GM23338 (cell line): ENCODE measurements at regions not wholly inside any gene's neighbourhood (a gene's known extent, or its start where the extent isn't known, plus 50 kb on each side); places are given as distances from the start of the nearest gene placed in this dataset.
A peak's percentile ranks its signal among the peaks of the same experiment; 100 is the strongest.

Source experiments
- ATAC-seq: fragments of 200-7000 bp; cut with Tn5 transposase; 3 replicates; pipeline ENCODE4 v1.9.1; 2020
- DNase-seq: peaks from one replicate; pipeline ENCODE4 v3.0.0-alpha.2; 2015; ENCODE audit warnings: low spot score
- H2AFZ ChIP-seq: fragments of 200-600 bp; sonication (generic); 2 replicates; pipeline ENCODE4 v1.8.0; 2016; ENCODE audit warnings: antibody characterized with exemption, mild to moderate bottlenecking, moderate library complexity
- H3F3A ChIP-seq: fragments of 200-600 bp; sonication (generic); replicated peaks from 2 replicates; pipeline ENCODE4 v1.8.0; 2017; ENCODE audit warnings: antibody characterized with exemption, mixed run types, low read depth
- H3K27ac ChIP-seq: fragments of 200-600 bp; sonication (generic); 2 replicates; pipeline ENCODE4 v1.6.1; 2016; ENCODE audit warnings: low read depth
- H3K27me3 ChIP-seq: fragments of 200-600 bp; sonication (generic); 2 replicates; pipeline ENCODE4 v1.8.0; 2016; ENCODE audit warnings: mild to moderate bottlenecking, mixed run types, moderate library complexity; ENCODE audit not compliant: insufficient read depth
- H3K36me3 ChIP-seq: fragments of 200-600 bp; sonication (generic); 2 replicates; pipeline ENCODE4 v1.8.0; 2016; ENCODE audit warnings: mild to moderate bottlenecking; ENCODE audit not compliant: insufficient read depth
- H3K4me1 ChIP-seq: fragments of 200-600 bp; sonication (generic); 2 replicates; pipeline ENCODE4 v1.8.0; 2016; ENCODE audit warnings: mild to moderate bottlenecking, moderate library complexity; ENCODE audit not compliant: insufficient read depth
- H3K4me2 ChIP-seq: fragments of 200-600 bp; sonication (generic); 2 replicates; pipeline ENCODE4 v1.7.1; 2017; ENCODE audit warnings: mixed run types
- H3K4me3 ChIP-seq: fragments of 200-600 bp; sonication (generic); 2 replicates; pipeline ENCODE4 v1.6.1; 2016; ENCODE audit warnings: mixed run types
- H3K79me2 ChIP-seq: fragments of 200-600 bp; sonication (generic); replicated peaks from 2 replicates; pipeline ENCODE4 v1.8.0; 2017; ENCODE audit warnings: mild to moderate bottlenecking; ENCODE audit not compliant: insufficient read depth
- H3K9me2 ChIP-seq: fragments of 200-600 bp; sonication (generic); 2 replicates; pipeline ENCODE4 v1.8.0; 2017; ENCODE audit not compliant: insufficient read depth
- H4K20me1 ChIP-seq: fragments of 200-600 bp; sonication (generic); replicated peaks from 2 replicates; pipeline ENCODE4 v1.8.0; 2017; ENCODE audit warnings: mild to moderate bottlenecking; ENCODE audit not compliant: insufficient read depth
- H3K27ac Mint-ChIP-seq: 2 replicates; pipeline ENCODE4 v1.8.0; 2020; ENCODE audit warnings: inconsistent platforms, mild to moderate bottlenecking, moderate library complexity, mixed read lengths
- H3K27me3 Mint-ChIP-seq: 3 replicates; pipeline ENCODE4 v1.8.0; 2022; ENCODE audit warnings: low read depth, mild to moderate bottlenecking, moderate library complexity, mixed read lengths, inconsistent platforms; ENCODE audit not compliant: insufficient read depth, poor library complexity
- H3K36me3 Mint-ChIP-seq: 3 replicates; pipeline ENCODE4 v1.8.0; 2021; ENCODE audit warnings: low read depth, mild to moderate bottlenecking, inconsistent platforms, moderate library complexity, mixed read lengths
- H3K4me1 Mint-ChIP-seq: 3 replicates; pipeline ENCODE4 v1.8.0; 2020; ENCODE audit warnings: mild to moderate bottlenecking, inconsistent platforms, mixed read lengths
- H3K4me3 Mint-ChIP-seq: 3 replicates; pipeline ENCODE4 v1.8.0; 2021; ENCODE audit warnings: moderate library complexity, mild to moderate bottlenecking, inconsistent platforms, mixed read lengths
- H3K9me3 Mint-ChIP-seq: 3 replicates; pipeline ENCODE4 v1.8.0; 2020; ENCODE audit warnings: moderate library complexity, mild to moderate bottlenecking, inconsistent platforms, mixed read lengths
- CREB1 ChIP-seq: fragments of 250-450 bp; sonication (Bioruptor Pico); IDR thresholded peaks from 2 replicates; pipeline ENCODE4 v1.5.0; 2020; ENCODE audit warnings: low read depth, mild to moderate bottlenecking, moderate library complexity
- EZH2phosphoT487 ChIP-seq: fragments of 200-600 bp; sonication (generic); IDR thresholded peaks from one replicate; pipeline ENCODE4 v1.8.1; 2018; ENCODE audit warnings: antibody characterized with exemption; ENCODE audit not compliant: unreplicated experiment
- JUNB ChIP-seq: IDR thresholded peaks from one replicate; pipeline ENCODE4 v1.6.1; 2016; ENCODE audit warnings: antibody characterized with exemption; ENCODE audit not compliant: unreplicated experiment
- NANOG ChIP-seq: IDR thresholded peaks from 2 replicates; pipeline ENCODE4 v1.6.1; 2016; ENCODE audit warnings: antibody characterized with exemption, borderline replicate concordance
- POLR2AphosphoS5 ChIP-seq: IDR thresholded peaks from 2 replicates; pipeline ENCODE4 v1.6.1; 2016; ENCODE audit warnings: antibody characterized with exemption, low read depth
- ZNF114 ChIP-seq: fragments of 250-450 bp; sonication (Bioruptor Pico); IDR thresholded peaks from 2 replicates; pipeline ENCODE4 v1.5.0; 2020; ENCODE audit warnings: mild to moderate bottlenecking, moderate library complexity
- ZNF331 ChIP-seq: fragments of 250-450 bp; sonication (Bioruptor Pico); IDR thresholded peaks from 2 replicates; pipeline ENCODE4 v1.5.0; 2020; ENCODE audit warnings: low read depth, mild to moderate bottlenecking, moderate library complexity
- ZNF462 ChIP-seq: fragments of 250-450 bp; sonication (Bioruptor Pico); IDR thresholded peaks from 2 replicates; pipeline ENCODE4 v1.5.0; 2020; ENCODE audit warnings: mild to moderate bottlenecking, moderate library complexity
- TF ChIP-seq, protein P1 (sequence below): IDR thresholded peaks from one replicate; pipeline ENCODE4 v1.6.1; 2018; ENCODE audit warnings: antibody characterized with exemption; ENCODE audit not compliant: unreplicated experiment
- TF ChIP-seq, protein P2 (sequence below), 2 experiments: fragments of 200-600 bp in 1 of 2; sonication (generic) in 1 of 2; conservative IDR thresholded peaks; 2 replicates each; pipeline versions ENCODE4 v1.5.1 to v1.6.1; 2016 to 2017; ENCODE audit warnings: antibody characterized with exemption in 2 of 2, low read depth in 2 of 2, mild to moderate bottlenecking in 2 of 2, moderate library complexity in 1 of 2

DNA sequence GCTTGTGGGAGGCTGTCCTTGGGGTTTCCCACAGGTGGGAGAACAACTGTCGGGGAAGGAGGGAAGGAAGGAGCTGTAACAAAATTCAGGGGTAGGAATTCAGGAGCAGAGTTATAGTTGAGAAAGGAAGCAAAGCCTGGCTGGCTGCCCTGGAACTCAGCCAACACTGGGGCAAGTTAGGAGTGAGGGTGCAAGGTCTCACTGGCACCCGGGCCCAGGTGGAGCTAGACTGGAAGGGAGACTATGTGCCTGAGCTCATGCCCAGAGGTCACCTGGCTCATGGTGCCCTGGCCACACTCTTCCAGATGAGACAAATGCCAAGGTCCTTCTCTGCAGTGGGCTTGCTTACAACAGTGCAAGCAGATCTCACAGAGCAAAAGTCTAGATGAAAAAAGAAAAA, 75.6 kb upstream of the ARHGAP28 start:
- ATAC-seq: no peak
- Histone ChIP-seq H3F3A (no peaks in the 10 kb centered on the region), H3K36me3 (no peaks in the 10 kb centered on the region), H3K4me2 (no peak overlapping the region), H3K4me1 (no peaks in the 10 kb centered on the region), H4K20me1 (no peaks in the 10 kb centered on the region), H3K9me2 (no peaks in the 10 kb centered on the region; the same call in 1 of the 2 replicates), H3K27me3 (no peaks in the 10 kb centered on the region), H3K79me2 (no peaks in the 10 kb centered on the region), H3K4me3 (no peak overlapping the region), H2AFZ (peak overlapping the region; percentile 29; the same call in 1 of the 2 replicates), H3K27ac (no peak overlapping the region)
- Mint-ChIP-seq H3K27me3 (no peaks in the 10 kb centered on the region), H3K27ac (no peak overlapping the region), H3K36me3 (no peaks in the 10 kb centered on the region), H3K4me3 (no peak overlapping the region), H3K9me3 (no peaks in the 10 kb centered on the region), H3K4me1 (peaks cover 5% of the 10 kb centered on the region; the same call in 2 of the 3 replicates)
- no peak for TF ChIP-seq CREB1 (CRISPR knock-in tag)
- no peak for TF ChIP-seq EZH2phosphoT487
- TF ChIP-seq NANOG: no peak
- DNase-seq: no peak

DNA sequence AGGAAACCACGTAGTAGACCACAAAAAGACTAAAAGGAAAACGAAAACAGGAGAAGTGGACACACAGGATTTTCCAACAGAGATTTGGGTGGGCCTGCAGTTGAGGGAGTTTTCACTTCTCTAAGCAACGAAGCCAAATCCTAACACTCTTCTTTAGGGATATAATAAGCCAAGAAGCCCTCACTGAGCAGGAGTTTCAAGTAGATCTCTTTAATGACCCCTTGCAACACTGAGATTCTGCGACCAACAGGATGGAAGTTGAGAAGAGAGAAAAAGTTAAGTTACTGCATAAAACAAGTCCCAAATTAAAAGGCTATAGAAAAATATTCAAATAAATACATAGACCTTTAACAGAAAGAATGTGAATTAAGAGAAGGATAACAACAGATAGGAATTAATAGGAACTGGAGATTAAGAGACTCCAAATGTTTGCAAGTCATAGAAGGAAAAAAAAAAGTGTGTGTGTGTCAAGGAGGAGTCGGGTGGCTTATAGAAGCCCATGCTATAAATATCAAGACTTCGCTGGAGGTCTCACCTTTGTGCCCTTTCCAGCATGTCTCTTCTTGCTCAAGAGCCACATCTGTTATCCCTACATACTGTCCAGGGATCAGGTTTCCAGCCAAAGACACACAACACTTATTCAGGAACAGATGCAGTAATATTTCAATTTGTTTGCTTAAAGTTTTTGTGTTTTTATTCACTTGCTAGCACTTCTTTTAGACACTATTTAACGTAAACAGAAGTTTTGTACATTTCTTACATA, 69.4 kb upstream of the ARHGAP28 start:
- no peak for DNase-seq
- H3K27me3 ChIP-seq: no peaks in the 10 kb centered on the region
- no peaks in the 10 kb centered on the region; the same call in 2 of the 3 replicates for H3K9me3 Mint-ChIP-seq
- no peak overlapping the region for H3K27ac ChIP-seq
- no peaks in the 10 kb centered on the region for H3K36me3 ChIP-seq
- H3K36me3 Mint-ChIP-seq: no peaks in the 10 kb centered on the region
- peak overlapping the region; percentile 19; the same call in 1 of the 2 replicates for H2AFZ ChIP-seq
- H4K20me1 ChIP-seq: no peaks in the 10 kb centered on the region
- ATAC-seq: no peak
- peaks cover 3% of the 10 kb centered on the region for H3K27me3 Mint-ChIP-seq
- H3K4me1 ChIP-seq: peaks cover 25% of the 10 kb centered on the region
- H3K4me1 Mint-ChIP-seq: peaks cover 26% of the 10 kb centered on the region
- H3K9me2 ChIP-seq: no peaks in the 10 kb centered on the region
- H3K79me2 ChIP-seq: no peaks in the 10 kb centered on the region
- H3K27ac Mint-ChIP-seq: no peak overlapping the region; the same call in 1 of the 2 replicates
- no peaks in the 10 kb centered on the region for H3F3A ChIP-seq
- no peak overlapping the region for H3K4me3 Mint-ChIP-seq
- H3K4me2 ChIP-seq: no peak overlapping the region
- H3K4me3 ChIP-seq: no peak overlapping the region
- TF ChIP-seq ZNF462 (CRISPR knock-in tag): no peak
- TF ChIP-seq, protein P1, sequence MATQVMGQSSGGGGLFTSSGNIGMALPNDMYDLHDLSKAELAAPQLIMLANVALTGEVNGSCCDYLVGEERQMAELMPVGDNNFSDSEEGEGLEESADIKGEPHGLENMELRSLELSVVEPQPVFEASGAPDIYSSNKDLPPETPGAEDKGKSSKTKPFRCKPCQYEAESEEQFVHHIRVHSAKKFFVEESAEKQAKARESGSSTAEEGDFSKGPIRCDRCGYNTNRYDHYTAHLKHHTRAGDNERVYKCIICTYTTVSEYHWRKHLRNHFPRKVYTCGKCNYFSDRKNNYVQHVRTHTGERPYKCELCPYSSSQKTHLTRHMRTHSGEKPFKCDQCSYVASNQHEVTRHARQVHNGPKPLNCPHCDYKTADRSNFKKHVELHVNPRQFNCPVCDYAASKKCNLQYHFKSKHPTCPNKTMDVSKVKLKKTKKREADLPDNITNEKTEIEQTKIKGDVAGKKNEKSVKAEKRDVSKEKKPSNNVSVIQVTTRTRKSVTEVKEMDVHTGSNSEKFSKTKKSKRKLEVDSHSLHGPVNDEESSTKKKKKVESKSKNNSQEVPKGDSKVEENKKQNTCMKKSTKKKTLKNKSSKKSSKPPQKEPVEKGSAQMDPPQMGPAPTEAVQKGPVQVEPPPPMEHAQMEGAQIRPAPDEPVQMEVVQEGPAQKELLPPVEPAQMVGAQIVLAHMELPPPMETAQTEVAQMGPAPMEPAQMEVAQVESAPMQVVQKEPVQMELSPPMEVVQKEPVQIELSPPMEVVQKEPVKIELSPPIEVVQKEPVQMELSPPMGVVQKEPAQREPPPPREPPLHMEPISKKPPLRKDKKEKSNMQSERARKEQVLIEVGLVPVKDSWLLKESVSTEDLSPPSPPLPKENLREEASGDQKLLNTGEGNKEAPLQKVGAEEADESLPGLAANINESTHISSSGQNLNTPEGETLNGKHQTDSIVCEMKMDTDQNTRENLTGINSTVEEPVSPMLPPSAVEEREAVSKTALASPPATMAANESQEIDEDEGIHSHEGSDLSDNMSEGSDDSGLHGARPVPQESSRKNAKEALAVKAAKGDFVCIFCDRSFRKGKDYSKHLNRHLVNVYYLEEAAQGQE: no peak
- no peak for TF ChIP-seq CREB1 (CRISPR knock-in tag)
- no peak for TF ChIP-seq JUNB
- no peak for TF ChIP-seq ZNF331 (CRISPR knock-in tag)
- TF ChIP-seq POLR2AphosphoS5: no peak
- TF ChIP-seq ZNF114: no peak
- TF ChIP-seq, protein P2, sequence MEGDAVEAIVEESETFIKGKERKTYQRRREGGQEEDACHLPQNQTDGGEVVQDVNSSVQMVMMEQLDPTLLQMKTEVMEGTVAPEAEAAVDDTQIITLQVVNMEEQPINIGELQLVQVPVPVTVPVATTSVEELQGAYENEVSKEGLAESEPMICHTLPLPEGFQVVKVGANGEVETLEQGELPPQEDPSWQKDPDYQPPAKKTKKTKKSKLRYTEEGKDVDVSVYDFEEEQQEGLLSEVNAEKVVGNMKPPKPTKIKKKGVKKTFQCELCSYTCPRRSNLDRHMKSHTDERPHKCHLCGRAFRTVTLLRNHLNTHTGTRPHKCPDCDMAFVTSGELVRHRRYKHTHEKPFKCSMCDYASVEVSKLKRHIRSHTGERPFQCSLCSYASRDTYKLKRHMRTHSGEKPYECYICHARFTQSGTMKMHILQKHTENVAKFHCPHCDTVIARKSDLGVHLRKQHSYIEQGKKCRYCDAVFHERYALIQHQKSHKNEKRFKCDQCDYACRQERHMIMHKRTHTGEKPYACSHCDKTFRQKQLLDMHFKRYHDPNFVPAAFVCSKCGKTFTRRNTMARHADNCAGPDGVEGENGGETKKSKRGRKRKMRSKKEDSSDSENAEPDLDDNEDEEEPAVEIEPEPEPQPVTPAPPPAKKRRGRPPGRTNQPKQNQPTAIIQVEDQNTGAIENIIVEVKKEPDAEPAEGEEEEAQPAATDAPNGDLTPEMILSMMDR (conservative IDR thresholded peaks at IDR 0.05; ENCODE audit: low read depth in 2 of 2): no peak
